Ovary (tissue), 3 donors: ENCODE measurements at regions not wholly inside any gene's neighbourhood (a gene's known extent, or its start where the extent isn't known, plus 50 kb on each side); places are given as distances from the start of the nearest gene placed in this dataset.
"Not testable (repeated sequence)": the region's sequence is repeated elsewhere in the genome, so short reads cannot be mapped to it uniquely, and the experiment has no call there.

Experiments used
- EP300 ChIP-seq: sonication (generic); formaldehyde crosslinking; IDR thresholded peaks from one replicate; pipeline ENCODE4 v1.6.1; 2017; ENCODE audit warnings: antibody characterized with exemption
- POLR2A ChIP-seq: fragments of 450-650 bp; IDR thresholded peaks from one replicate; pipeline ENCODE4 v1.6.1; 2017; ENCODE audit warnings: antibody characterized with exemption, mild to moderate bottlenecking, moderate library complexity
- TF ChIP-seq, protein P1 (sequence below), 3 donors: fragments of 450-650 bp in 2 of 3; fragments of 200-600 bp in 1 of 3; IDR thresholded peaks; one replicate each; pipeline versions ENCODE4 v1.5.1 to v1.8.0; 2016 to 2022; ENCODE audit warnings: antibody characterized with exemption in 3 of 3, mild to moderate bottlenecking in 1 of 3
- donor health status: DM: no; HTN: no; CAD: no.

DNA sequence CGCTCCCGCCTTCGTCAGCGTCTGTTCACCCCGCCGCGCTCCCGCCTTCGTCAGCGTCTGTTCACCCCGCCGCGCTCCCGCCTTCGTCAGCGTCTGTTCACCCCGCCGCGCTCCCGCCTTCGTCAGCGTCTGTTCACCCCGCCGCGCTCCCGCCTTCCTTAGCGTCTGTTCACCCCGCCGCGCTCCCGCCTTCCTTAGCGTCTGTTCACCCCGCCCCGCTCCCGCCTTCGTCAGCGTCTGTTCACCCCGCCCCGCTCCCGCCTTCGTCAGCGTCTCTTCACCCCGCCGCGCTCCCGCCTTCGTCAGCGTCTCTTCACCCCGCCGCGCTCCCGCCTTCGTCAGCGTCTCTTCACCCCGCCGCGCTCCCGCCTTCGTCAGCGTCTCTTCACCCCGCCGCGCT is 815.9 kb upstream of the TPTE start:
- TF ChIP-seq, protein P1, sequence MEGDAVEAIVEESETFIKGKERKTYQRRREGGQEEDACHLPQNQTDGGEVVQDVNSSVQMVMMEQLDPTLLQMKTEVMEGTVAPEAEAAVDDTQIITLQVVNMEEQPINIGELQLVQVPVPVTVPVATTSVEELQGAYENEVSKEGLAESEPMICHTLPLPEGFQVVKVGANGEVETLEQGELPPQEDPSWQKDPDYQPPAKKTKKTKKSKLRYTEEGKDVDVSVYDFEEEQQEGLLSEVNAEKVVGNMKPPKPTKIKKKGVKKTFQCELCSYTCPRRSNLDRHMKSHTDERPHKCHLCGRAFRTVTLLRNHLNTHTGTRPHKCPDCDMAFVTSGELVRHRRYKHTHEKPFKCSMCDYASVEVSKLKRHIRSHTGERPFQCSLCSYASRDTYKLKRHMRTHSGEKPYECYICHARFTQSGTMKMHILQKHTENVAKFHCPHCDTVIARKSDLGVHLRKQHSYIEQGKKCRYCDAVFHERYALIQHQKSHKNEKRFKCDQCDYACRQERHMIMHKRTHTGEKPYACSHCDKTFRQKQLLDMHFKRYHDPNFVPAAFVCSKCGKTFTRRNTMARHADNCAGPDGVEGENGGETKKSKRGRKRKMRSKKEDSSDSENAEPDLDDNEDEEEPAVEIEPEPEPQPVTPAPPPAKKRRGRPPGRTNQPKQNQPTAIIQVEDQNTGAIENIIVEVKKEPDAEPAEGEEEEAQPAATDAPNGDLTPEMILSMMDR (IDR thresholded peaks at IDR 0.05) = not testable (repeated sequence)
- TF ChIP-seq POLR2A, EP300: not testable (repeated sequence)
